Dermis blood vessel endothelial cell (primary cell): ENCODE measurements at regions not wholly inside any gene's neighbourhood (a gene's known extent, or its start where the extent isn't known, plus 50 kb on each side); places are given as distances from the start of the nearest gene placed in this dataset.

ENCODE experiments used
- DNase-seq: peaks from one replicate; pipeline ENCODE4 v3.0.0; 2010

DNA sequence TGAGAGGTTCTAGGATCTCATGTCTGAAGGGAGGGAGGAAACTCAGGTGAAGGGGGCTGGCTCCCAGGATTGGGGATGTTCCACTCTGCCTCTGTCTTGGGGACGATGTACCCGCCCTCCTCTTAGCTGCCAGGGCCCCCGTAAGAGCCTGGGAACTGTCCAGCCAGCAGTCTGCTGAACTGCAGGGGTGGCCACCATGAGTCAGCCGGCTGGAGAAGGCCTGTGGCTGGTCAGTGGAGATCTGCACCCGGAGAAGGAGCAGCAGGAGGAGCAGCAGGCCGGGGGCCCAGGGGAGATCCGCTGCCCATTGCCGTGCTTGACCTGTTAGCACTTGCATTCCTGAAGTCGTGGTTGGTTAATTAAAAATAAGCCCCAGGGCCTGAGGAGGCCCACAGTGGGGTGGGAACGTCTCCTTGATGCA is 180.3 kb downstream of the TFCP2L1 start:
- no peak for DNase-seq

DNA sequence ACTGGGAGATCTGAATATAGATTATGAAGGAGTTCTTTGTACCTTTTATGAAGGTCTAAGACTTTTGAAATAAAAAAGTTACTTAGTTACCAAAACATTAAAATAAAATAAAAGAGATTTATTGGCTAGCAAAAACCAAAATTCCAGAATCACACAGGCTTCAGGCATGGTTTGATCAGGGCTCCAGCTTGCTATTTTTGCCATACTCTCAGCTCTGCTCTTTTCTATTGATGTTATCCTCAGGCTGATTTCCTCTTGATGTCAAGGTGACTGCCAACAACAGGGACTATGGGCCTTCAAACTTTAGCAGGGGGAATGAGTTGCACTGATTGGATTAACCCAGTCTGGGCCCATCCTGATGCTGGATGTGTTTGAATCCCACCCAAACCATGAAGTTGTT is 174.1 kb downstream of the TFCP2L1 start:
- DNase-seq, result no peak

DNA sequence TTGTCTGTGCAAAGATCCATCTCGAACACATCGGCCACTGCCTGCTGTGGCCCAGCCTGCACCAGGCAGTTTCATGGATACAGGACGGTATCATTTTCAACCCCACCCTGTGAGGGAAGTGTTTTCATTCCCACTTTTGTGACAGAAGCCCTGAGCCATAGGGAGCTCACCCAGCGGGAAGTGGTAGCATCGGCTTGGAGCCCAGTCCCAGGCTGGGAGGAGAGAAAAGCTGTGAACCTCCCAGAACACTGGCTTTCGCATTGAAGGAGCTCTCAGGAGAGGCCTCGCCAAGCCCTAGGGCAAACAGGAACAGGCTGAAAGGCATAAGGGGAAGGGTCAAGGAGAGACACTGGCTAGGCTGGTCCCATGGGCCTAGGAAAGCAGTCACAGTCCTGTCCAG is 166.1 kb downstream of the TFCP2L1 start:
- DNase-seq, result no peak

DNA sequence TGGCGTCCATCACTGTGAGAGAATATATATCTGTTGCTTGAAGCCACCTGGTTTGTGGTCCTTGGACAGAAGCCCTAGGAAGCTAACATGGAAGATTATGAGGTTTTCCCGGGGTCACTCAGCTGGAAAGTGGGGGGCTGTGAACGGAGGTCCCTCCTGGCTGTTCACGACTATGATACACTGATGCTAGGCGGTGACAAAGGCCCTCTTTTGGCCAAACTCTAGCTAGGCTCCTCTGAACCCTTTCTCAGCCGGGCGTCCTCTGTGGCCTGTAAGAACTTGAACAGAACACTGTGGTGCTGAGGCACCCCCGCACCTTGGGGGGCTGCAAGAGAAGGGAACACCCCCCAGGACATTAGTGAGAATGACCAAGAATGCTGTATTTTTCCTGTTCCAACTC is 164.6 kb downstream of the TFCP2L1 start:
- DNase-seq, result no peak

DNA sequence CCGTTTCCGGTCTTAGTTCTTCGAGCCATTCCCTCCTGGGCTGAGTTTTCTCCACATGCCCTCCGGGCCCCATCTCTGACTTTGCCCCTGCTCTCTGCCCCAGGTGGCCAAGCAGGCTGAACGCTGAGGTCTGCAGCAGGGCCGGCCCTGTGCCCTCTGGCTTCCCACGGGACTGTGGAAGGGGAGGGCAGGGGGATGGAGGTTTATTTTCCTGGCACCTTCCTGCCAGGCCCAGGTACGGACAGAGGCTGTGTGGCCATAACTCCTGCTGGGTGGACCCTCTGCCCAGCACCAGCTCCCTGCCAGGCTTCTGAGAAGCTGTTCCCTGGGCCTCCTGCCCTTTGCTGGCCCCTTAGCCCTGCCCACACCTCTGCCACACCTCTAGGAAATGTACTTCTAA is 164.0 kb downstream of the TFCP2L1 start:
- no peak for DNase-seq

DNA sequence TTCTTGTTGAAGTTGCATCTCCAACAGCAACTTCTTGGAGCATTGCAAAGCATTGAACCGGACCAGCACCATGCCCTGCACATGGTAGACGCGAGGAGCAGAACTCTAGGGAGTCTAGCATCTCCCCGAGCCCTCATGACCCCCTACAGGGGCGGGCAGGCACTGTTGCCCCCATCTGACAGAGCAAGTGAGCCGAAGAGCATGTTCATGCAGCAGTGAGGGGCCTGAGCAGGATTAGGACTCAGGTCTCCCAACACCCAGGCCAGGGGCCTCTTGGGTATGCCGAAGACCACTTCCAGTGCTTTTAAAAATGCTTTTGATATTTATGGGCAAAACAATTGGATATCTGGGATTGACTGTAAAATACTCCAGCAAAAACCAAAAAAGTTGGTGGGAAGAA is 163.3 kb downstream of the TFCP2L1 start:
- no peak for DNase-seq

DNA sequence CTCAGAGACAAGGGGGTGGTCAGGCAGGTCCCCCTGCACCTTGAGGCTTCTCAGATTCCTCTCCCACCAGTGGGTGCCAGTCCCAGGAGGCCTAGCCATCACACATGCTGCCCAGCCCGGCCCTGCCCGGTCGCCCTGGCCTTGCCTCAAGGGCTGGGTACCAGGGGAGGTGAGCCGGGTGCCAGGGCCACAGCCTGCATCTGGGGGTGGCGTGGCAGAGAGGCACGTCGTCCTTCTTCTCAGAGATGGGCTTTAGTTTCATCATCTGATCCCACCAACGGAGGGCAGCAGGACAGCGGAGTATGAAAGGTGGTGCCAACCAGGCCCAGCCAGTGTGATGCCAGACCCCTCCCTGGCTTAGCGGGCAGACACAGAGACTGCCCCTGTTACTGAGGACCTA is 161.7 kb downstream of the TFCP2L1 start:
- DNase-seq, result no peak

DNA sequence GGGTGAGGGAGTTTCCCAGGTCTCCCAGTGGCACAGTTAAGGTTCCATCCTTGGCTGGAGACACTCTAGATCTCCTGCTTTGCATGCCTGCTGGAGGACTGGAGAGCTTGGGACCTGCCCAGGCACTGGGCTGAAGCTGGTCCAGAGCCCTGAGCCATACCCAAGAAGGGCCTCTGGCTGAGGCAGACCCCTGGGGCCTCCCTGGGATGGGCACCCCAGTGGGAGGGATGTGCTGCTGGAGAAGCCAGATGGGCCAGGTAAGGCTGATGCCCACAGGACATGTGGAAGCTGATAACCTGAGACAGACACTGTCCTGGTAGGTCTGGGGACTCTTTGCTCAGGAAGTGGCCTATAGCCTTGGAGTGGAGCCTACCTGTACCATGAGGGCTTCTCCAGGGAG is 160.7 kb downstream of the TFCP2L1 start:
- DNase-seq, result no peak

DNA sequence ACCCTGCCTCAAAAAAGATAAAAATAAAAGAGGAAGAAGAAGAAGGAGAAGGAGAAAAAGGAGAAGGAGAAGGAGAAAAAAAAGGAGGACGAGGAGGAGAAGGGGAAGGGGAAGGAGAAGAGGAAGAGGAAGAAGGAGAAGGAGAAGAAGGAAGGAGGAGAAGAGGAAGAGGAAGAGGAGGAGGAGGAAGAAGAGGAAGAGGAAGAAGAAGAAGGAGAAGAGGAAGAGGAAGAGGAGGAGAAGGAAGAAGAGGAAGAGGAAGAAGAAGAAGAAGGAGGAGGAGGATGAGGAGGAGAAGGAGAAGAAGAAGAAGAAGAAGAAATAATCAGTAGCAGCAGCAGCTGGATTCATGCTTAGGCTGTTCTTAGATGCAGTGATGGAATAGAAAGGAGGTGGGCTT is 159.7 kb downstream of the TFCP2L1 start:
- DNase-seq, result no peak

DNA sequence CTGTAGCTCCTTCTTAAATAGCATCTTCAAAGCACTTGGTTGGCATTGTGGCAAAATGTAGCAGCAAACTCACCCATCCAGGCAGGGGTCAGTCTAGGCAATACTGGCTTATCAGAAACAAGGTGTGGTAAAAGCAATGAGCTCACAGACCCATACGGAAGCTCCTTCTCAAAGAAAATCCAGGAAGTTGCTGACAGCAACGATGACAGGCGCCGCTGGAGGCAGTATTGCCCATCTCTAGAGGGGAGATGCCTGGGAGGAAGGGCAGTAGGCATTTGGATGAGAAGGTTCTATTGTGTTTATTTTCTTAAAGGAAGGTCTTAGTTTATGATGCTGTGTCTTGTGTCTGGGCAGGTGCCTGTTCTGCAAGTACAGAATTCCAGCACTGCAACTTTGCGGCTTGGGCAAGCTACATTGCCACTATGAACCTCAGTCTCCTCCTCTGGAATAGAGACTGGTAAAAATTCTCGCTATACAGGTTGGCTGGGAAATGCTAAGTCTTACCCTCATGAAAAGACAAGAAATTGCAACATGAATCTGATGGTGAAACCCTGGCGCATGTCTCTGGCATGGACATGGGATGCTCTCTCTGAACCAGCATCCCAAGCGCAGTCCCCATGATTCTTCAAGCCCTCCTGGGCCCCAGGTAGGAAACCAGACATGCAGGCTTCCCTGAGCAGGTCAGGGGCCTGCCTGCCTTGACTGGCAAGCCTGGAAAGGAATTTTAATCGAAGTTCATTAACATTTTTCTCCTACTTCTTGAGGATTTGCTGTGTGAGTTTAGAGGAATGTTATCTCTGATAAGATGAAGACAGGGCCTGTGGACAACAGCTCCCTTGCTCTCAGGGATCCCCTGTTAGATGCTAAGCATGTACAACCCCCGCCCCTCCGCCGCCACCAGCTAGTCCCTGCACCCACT is 156.0 kb downstream of the TFCP2L1 start:
- peak; percentile 38 for DNase-seq

DNA sequence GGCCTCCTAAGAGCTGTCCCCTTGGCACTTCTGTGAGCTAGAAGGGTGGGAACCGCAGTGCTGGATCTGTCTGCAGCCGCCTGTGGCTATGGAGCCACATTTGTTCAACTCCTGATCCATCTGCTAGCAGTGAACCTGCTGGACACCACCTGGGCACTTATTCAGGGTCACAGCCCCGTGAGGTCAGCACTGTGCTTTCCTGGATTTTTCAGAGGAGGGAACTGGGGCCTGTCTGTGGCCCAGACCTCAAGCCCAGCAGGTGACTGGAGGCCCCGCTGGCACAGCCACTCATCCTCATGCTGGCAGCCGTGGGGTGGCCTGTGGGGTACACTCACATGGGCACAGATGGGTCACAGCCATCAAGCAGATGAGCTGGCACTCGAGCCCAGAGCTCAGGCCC is 155.3 kb downstream of the TFCP2L1 start:
- no peak for DNase-seq

DNA sequence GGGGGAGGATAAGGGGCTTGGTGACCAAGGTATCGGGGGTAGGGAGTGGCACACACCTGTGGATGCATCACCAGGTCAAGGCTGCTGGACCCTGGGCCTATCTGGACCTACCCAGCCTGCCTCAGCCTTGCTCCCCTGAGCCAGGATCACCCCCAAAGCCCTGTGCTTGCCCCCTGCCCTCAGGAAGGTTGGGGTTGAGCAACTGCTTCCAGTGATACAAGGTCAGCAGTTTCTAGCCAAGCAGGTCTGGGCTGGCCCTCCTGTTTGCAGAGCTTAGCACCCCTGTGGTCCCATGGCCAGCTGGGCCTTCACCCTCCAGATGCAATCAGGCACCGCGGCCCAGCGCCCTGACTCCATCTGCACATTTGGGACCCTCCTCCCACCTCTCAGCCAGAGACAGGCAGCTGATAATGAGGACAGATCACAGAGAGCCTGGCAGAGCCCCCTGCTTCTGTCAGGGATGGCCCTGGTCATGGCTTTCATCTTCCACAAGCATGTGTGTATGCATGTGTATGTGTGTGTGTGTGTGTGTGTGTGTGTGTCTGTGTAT is 154.6 kb downstream of the TFCP2L1 start:
- DNase-seq, result no peak

DNA sequence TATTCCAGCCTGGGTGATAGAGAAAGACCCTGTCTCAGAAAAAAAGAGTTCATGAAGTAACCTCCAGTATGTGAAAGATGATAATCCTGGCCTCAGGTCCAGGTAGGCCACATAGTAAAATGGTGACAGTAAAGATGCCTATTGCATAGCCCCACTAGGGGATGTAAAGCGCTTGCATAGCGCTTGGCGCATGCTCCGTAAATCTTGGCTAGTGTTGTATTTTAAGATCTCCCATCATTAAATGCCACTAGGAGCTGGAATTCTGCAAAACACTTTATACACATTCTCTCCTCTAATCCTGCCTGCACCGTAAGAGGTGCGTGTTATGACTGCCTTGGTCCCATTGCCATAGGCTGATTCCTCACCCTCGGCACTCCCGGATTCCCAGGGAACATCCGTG is 153.6 kb downstream of the TFCP2L1 start:
- no peak for DNase-seq

DNA sequence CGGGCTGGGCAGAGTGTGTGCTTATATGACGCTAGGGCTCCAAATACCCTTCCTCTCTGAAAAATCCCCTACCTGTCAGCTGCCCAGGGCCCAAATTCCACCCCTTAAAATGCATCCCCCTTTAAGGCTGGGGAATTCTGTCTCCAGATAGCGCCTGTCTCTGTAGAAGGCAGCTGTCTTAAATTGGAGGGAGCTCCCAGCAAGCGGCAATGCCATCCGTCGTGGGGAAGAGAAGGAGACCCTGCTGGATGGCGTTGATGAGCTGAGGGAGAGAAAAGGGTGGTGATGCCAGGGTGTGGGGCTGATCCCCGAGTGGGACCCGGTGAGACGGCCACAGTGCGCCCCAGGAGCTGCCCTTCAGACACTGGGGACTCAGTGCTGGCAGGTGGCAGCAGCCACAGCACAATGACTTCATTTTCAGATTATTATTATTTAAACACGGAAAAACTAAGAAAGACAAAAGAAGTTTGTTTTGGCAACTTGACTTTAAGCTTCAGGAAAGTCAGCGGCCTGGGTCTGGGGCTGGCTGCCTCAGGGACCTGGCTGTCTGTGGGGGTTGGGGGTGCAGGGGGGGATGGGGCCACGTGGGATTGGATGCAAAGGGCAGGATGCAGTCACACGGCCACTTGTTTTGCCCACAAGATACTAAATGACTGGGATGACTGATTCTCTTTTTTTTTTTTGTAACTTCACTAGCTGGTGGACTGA is 152.8 kb downstream of the TFCP2L1 start:
- DNase-seq, result no peak

DNA sequence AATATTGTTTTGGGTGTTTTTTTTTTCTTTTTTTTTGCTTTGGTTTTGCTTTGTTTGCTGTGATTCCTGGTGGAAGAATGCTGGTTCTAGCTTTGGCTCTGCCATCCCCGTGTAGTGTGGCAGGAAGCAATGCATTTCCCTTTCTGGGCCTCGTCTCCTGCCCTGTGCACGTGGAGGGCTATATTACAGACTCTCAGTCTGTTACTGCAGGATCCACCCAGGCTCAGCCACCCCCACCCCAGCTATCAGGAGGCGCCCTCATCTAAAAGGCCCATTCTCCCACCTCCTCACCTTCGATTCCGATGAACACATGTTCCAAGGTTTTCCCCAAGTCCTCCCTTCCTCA is 152.3 kb downstream of the TFCP2L1 start:
- DNase-seq, result peak; percentile 11

DNA sequence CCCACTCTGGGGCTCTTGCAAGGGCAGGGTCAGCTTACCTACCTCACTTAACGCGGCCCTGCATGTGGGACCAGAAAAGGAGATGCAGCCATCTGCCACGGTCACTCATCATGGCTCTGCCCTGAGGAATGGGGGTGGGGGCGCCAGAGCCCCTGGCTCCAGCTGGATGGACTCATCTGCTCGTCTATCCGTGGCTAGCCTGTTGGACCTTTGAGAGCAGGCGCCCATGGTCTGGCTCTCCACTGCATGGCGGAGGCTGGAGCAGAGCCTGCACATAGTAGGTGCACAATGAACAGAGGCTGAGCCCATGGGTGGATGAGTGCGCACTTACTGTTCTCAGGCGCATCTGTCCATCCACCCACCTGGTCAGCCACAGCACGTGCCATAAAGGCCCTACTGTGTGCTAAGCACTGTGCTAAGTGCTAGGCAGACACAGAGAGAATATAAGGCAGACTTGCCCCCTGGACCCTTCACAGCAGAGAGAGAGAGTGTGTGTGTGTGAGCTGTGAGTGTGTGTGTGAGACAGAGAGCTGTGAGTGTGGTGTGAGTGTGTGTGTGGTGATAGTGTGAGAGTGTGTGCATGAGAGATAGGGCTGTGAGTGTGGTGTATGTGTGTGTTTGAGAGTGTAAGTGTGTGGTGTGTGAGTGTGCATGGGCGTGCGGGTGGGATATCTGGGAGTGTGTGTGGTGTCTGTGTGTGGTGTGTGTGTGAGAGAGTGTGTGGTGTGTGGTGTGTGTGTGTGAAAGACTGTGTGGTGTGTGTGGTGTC is 151.3 kb downstream of the TFCP2L1 start:
- no peak for DNase-seq

DNA sequence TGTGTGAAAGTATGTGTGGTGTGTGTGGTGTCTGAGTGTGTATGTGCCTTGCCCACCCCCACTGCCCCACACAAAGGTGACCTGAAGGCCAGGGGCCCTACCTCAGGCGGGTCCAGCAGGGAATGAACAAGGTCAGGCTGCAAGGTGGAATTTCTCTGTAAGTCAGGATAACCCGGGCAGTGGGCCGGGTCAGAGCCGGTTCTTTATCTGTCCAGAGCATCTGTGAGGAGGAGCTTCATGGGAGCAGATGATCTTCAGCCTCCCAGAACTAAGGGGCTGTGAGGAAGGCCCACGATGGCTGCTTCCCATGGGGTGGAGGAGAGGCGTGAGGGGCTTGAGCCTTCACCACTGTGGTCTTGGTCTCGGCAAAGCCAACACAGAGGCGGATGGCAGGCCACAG is 150.3 kb downstream of the TFCP2L1 start:
- no peak for DNase-seq

DNA sequence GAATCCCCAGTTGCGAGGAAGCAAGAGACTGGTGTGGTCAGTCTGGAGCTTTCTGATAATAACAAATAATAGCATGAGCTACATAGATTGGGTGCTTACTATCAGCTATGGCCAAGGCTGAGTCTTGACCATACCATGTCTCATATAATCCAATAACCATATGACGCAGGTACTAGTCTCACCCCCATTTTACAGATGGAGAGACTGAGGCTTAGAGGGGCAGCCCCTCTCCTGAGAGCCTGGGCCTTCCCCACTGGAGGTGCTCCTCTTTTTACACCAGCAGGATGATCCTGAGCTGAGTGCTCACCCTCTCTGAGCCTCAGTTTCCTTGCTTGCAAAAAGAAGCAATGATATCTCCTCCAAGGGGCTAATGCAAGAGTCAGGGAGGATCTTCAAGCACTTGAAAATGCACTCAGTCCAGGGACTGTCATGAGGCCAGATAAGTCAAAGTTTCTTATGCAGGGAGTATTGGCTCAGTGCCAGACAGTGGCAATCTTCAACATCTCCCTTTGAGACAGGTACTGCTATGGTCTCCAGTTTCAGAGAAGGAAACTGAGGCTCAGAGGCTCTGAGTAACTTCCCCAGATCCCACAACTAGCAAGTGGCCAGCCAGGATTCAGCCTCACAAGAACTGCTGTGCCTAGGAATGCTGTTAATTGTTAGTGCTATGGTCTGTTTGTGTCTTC is 149.7 kb downstream of the TFCP2L1 start:
- peak; percentile 4 for DNase-seq

DNA sequence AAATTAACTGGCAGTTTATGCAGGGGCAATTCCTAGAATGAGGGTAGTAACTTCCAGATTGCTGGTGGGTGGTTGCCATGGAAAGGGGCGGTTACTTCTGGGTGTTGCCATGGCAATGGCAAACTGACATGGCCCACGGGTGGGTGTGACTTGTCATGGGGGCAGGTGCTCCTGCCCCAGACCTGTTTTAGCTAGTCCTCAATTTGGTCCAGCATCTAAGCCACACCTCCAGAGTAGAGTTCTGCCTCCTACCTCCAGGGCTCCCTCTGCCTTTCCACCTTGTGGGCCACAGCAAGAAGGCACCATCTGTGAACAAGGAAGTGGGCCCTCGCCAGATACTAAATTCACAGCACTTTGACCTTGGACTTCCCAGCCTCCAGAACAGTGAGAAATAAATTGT is 148.7 kb downstream of the TFCP2L1 start:
- DNase-seq, result no peak

DNA sequence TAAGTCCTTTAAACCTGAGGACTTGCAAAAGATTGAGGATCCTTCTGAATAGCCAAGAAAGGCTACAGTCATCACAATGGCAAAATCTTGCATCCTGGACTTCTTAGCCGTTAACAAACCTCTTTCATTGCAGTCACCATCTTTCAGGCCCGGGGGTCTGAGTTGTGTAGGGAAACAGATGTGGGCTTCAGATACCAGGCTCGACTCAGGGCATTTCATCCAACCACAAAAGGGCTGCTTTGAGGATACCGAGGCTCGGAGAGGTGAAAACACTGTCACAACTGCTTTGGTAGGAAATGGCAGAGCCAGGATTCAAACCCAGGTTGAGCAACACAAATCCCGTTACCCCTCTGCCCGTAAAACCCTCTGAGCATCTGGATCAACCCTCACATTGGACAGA is 147.4 kb downstream of the TFCP2L1 start:
- no peak for DNase-seq

DNA sequence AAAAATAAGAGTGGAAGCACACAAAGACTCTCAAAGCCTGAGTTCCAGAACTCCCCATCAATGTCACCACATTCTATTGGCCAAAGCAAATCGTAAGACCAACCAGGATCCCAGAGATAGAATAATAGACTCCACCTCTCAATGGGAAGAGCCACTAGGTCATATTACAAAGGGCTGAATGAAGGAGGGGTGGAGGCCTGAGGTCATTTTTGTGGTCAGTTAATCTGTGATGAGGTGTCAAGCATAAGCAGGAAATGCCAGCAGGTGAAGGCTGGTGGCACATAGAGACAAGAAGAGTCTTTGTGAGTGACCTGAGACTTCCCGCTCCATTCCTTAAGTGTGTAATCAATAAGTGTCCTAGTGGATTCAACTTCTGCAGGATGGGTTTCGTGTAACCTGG is 144.3 kb downstream of the TFCP2L1 start:
- no peak for DNase-seq

DNA sequence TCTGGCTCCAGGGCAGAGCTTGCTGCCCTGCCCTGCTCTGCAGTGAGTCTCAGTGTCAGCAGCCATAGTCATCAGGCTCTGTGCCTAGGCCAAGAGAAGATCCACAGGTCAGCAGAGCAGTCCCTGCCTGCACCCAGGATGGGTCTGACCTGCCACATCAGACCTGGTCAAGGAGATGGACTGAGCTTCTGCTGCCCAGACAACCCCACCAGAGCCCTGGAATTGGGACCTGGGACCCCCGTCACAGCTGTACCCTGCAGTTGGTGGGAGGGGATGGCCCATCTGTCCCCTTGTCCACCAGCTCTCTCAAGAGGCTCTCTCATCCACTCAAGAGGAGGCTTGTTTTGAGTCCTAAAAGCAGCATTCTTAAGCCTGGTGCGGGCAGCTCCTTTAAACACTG is 142.6 kb downstream of the TFCP2L1 start:
- no peak for DNase-seq

DNA sequence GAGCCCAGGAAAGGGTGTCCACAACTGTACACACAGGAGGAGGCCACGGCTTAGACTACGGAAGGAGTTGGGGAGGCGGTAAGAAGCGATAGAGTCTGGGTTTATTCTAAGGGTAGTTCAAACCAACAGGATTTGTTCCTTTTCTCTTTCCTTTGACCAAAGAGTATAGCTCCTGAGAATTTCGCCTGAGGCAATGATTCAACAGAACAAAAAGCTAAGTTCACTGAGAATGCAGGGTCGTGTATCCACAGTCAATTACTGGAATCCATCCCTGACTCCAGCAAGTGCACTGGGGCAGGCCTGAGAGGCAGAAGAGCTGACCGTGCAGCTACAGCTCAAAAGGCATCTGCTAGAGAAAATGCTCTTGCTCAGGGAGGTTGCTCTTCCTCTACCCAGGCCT is 140.9 kb downstream of the TFCP2L1 start:
- DNase-seq, result no peak
